ENCODE measurements at regions not wholly inside any gene's neighbourhood (a gene's known extent, or its start where the extent isn't known, plus 50 kb on each side); places are given as distances from the start of the nearest gene placed in this dataset.

DNA sequence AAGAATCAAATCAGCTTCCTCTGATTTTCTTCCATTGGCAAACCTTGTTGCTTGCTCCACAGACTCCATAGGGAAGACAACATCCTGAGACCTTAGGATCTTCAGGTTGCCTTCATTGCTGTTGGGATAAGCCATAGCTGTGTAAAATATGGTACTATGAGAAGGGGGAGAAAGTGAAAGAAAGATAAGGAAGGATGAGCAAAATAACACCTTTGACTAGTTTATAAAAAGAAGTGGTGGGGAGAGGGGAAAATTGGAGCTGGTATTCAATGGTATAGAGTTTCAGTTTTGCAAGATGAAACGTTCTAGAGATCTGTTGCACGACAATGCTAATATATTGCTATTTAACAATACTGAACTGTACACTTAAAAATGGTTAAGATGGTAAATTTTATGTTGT is 180.4 kb upstream of the PHYHIPL start:
- DNase-seq (no peak), ATAC-seq (no peak)
- Histone ChIP-seq H3K27ac (no peak overlapping the region), H3K4me1 (no peaks in the 10 kb centered on the region), H3K9me3 (no peaks in the 10 kb centered on the region), H3K4me3 (no peak overlapping the region), H3K27me3 (no peaks in the 10 kb centered on the region), H3K36me3 (no peaks in the 10 kb centered on the region)
- intact Hi-C loops (cut with DNase I), result no loop called here
- TF ChIP-seq, protein P1, sequence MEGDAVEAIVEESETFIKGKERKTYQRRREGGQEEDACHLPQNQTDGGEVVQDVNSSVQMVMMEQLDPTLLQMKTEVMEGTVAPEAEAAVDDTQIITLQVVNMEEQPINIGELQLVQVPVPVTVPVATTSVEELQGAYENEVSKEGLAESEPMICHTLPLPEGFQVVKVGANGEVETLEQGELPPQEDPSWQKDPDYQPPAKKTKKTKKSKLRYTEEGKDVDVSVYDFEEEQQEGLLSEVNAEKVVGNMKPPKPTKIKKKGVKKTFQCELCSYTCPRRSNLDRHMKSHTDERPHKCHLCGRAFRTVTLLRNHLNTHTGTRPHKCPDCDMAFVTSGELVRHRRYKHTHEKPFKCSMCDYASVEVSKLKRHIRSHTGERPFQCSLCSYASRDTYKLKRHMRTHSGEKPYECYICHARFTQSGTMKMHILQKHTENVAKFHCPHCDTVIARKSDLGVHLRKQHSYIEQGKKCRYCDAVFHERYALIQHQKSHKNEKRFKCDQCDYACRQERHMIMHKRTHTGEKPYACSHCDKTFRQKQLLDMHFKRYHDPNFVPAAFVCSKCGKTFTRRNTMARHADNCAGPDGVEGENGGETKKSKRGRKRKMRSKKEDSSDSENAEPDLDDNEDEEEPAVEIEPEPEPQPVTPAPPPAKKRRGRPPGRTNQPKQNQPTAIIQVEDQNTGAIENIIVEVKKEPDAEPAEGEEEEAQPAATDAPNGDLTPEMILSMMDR (IDR thresholded peaks at IDR 0.05), result no peak

DNA sequence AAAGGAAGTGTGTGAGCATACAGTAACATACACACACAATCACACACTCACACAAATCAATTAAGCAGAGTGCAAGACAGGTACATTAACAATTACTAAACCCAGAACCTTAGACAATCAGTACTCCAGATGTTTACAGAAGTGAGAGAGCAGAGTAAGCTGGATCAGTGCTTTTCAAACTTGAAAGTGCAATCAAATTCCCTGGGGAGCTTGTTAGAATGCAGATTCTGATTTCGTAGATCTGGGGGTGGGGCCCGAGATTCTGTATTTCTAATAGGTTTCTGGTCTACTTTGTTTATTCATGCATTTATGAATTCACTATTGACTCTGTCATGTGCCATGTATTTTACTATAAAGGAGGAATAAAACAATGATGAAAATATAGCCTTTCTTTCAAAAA is 179.6 kb upstream of the PHYHIPL start:
- H3K36me3 ChIP-seq, result no peaks in the 10 kb centered on the region
- no peaks in the 10 kb centered on the region for H3K9me3 ChIP-seq
- H3K4me1 ChIP-seq, result no peaks in the 10 kb centered on the region
- H3K27ac ChIP-seq, result no peak overlapping the region
- DNase-seq, result no peak
- intact Hi-C loops (cut with DNase I), result no loop called here
- no peak overlapping the region for H3K4me3 ChIP-seq
- no peaks in the 10 kb centered on the region for H3K27me3 ChIP-seq
- no peak for ATAC-seq
- TF ChIP-seq, protein P1 (IDR thresholded peaks at IDR 0.05), result no peak

DNA sequence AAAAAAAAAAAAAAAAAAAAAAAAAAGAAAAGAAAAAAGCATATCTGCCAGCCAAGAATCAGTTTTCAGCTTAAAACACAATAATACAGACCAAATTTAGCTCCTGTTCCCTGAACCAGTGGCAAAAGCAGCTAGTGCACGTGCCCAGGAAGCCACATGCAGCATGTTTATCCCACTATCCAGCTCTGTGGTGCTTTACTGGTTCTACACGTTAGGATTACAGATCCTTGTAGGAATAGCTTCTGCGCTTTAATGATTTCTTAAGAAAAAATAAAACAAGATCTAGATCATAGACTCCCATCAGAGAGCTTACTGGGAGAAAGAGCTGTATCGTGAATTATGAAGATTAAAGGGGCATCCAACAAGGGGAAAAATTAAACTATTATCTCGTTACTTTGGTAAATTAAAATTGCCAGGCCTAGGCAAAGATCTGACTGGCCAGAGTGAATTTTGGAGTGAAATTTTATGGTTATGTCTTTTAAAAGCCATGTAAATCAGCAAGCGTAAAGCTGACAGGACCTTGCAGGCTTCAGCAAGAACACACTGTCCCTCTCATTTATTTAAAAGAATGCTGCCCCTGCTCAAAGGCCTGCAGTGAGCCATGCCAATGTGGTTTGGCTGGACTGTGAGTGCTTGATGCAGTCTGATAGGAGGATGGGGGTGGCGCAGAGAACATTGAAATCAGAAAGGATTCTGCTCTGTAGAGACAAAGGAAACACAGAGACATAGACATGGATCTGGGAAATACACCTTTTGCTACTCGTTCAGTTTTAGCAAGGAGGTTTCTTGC is 177.3 kb upstream of the PHYHIPL start:
- Histone ChIP-seq H3K27me3 (no peaks in the 10 kb centered on the region), H3K4me1 (no peaks in the 10 kb centered on the region), H3K27ac (peak overlapping the region; percentile 70), H3K9me3 (no peaks in the 10 kb centered on the region), H3K36me3 (no peaks in the 10 kb centered on the region), H3K4me3 (no peak overlapping the region)
- TF ChIP-seq, protein P1 (IDR thresholded peaks at IDR 0.05), result no peak
- intact Hi-C loops (cut with DNase I), result no loop called here
- DNase-seq (no peak), ATAC-seq (peak; percentile 53)

DNA sequence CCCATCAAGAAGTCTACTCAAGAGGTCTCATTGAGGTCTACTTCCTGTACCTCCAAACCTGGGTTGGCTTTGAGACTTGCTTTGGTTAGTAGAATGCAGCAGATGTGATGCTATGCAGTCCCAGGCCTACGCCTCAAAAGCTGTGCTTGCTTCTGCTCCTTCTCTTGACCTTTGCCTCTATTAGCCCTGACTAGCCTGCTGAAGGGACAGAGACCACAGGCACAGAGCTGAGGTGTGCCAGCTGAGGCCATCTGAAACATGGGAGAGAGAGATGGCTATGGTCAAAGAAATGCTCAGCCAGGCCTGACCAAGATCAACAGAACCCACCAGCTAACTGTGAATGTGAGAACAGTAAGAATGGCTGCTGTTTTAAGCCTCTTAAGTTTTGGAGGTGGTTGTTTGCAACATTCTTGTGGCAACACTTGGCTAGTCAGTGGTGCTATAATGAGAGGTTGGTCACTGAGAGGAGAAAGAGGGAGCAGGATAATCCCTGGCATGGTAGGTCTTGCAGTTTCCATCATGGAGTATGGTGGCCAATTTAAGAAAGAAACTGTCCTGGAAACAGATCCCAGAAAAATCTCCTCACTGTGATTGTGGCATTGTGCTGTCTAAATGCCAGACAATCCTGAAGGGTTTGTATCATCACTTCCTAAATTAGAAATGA is 176.1 kb upstream of the PHYHIPL start:
- H3K9me3 ChIP-seq, result no peaks in the 10 kb centered on the region
- H3K36me3 ChIP-seq, result no peaks in the 10 kb centered on the region
- DNase-seq, result no peak
- peak overlapping the region; percentile 61 for H3K27ac ChIP-seq
- no peaks in the 10 kb centered on the region for H3K4me1 ChIP-seq
- TF ChIP-seq, protein P1 (IDR thresholded peaks at IDR 0.05), result no peak
- no peak overlapping the region for H3K4me3 ChIP-seq
- no peak for ATAC-seq
- H3K27me3 ChIP-seq, result no peaks in the 10 kb centered on the region
- intact Hi-C loops (cut with DNase I), result no loop called here

DNA sequence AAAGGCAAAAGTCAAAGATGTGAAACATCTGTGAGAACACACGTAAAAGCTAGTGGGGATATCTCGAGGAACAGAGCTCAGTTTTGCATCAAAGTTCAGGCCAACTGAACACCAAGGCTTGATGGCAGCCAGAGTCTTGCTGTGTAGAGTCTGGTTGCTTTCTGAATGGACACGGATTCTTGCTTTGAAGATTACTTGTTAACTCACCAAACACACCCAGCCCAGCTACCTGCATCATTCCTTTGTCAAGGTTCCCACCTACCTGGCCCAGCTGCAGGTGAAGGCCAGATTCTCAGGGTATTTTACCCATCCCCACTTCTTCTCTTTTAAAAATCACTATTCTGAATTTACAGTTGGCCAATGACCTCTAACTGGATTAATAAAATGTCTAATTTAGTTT is 174.4 kb upstream of the PHYHIPL start:
- ATAC-seq (no peak), DNase-seq (no peak)
- no peaks in the 10 kb centered on the region for H3K9me3 ChIP-seq
- intact Hi-C loops (cut with DNase I), result no loop called here
- no peak overlapping the region for H3K27ac ChIP-seq
- H3K36me3 ChIP-seq, result no peaks in the 10 kb centered on the region
- H3K4me3 ChIP-seq, result no peak overlapping the region
- TF ChIP-seq, protein P1 (IDR thresholded peaks at IDR 0.05), result no peak
- H3K4me1 ChIP-seq, result no peaks in the 10 kb centered on the region
- H3K27me3 ChIP-seq, result no peaks in the 10 kb centered on the region
